HepG2 (cell line): ENCODE measurements at regions not wholly inside any gene's neighbourhood (a gene's known extent, or its start where the extent isn't known, plus 50 kb on each side); places are given as distances from the start of the nearest gene placed in this dataset.

Source experiments
- ATAC-seq: fragments of 200-7000 bp; cut with Tn5 transposase; 3 replicates; pipeline ENCODE4 v1.9.1; 2020; ENCODE audit warnings: mild to moderate bottlenecking, moderate library complexity
- BruUV-seq: library from RNA; stranded (reverse); fragments of 400-500 nt; replicated peaks from 2 replicates; lab custom pipeline; 2021; lab: Mats Ljungman, UMichigan
- CTCF ChIA-PET: fragments of 300-600 bp; formaldehyde crosslinking; extraction: SDS; loops from one replicate; lab custom pipeline; 2021; ENCODE audit warnings: low total read pairs, inconsistent platforms, low intra/inter-chr PET ratio; lab: Yijun Ruan, JAX
- POLR2A ChIA-PET: fragments of 350-600 bp; sonication (Branson Sonifier 250); formaldehyde crosslinking; loops from one replicate; lab custom pipeline; 2020; ENCODE audit warnings: antibody characterized with exemption, inconsistent platforms; lab: Yijun Ruan, JAX
- DNase-seq: peaks from one replicate; pipeline ENCODE4 v3.0.0-alpha.2; 2015; ENCODE audit warnings: low spot score
- FAIRE-seq: peaks from 3 replicates; lab custom pipeline; 2011; peaks lifted over from hg19 to GRCh38; lab: Jason Lieb, UNC
- H2AFZ ChIP-seq: one replicate; pipeline ENCODE4 v1.6.1; 2011; ENCODE audit warnings: low read length, inconsistent platforms
- H3K27ac ChIP-seq: fragments of 300-600 bp; 3 replicates; pipeline ENCODE4 v1.8.0; 2011; ENCODE audit warnings: mixed run types, mild to moderate bottlenecking, mixed read lengths, low read length, inconsistent platforms; ENCODE audit not compliant: insufficient read depth; ENCODE audit errors: extremely low read length
- H3K27me3 ChIP-seq, 2 experiments: fragments of 200-600 bp in 1 of 2; 2 replicates in 1 of 2; 3 replicates in 1 of 2; pipeline versions ENCODE4 v1.6.0 to v1.8.0; 2011; ENCODE audit warnings: low read length in 2 of 2, mild to moderate bottlenecking in 2 of 2, moderate library complexity in 2 of 2, inconsistent platforms in 1 of 2; ENCODE audit not compliant: insufficient read depth in 2 of 2, control insufficient read depth in 1 of 2
- H3K36me3 ChIP-seq, 2 experiments: fragments of 200-600 bp in 1 of 2; replicated peaks in 1 of 2; 2 replicates in 1 of 2; 3 replicates in 1 of 2; pipeline versions ENCODE4 v1.5.1 to v1.8.0; 2011; ENCODE audit warnings: low read length in 2 of 2, inconsistent platforms in 1 of 2; ENCODE audit not compliant: insufficient read depth in 2 of 2, control insufficient read depth in 1 of 2
- H3K4me1 ChIP-seq: 2 replicates; pipeline ENCODE4 v1.5.1; 2012; ENCODE audit warnings: low read length, inconsistent platforms; ENCODE audit not compliant: insufficient read depth
- H3K4me2 ChIP-seq: 2 replicates; pipeline ENCODE4 v1.6.0; 2011; ENCODE audit warnings: low read depth, low read length, inconsistent platforms
- H3K4me3 ChIP-seq, 3 experiments: fragments of 200-600 bp in 1 of 3; sonication (generic), shearing (Covaris generic) in 1 of 3; replicated peaks in 1 of 3; 2 replicates each; pipeline ENCODE4 v1.5.1; 2011 to 2016; ENCODE audit warnings: low read length in 3 of 3, inconsistent platforms in 2 of 3, low read depth in 2 of 3, mild to moderate bottlenecking in 2 of 3, control low read depth in 1 of 3, mixed read lengths in 1 of 3; ENCODE audit not compliant: insufficient read depth in 1 of 3
- H3K79me2 ChIP-seq: one replicate; pipeline ENCODE4 v1.6.1; 2011; ENCODE audit warnings: low read length, inconsistent platforms; ENCODE audit not compliant: insufficient read depth
- H3K9ac ChIP-seq: 2 replicates; pipeline ENCODE4 v1.6.0; 2011; ENCODE audit warnings: mild to moderate bottlenecking, low read depth, low read length, inconsistent platforms; ENCODE audit not compliant: insufficient read depth
- H3K9me3 ChIP-seq: 2 replicates; pipeline ENCODE4 v1.5.1; 2012; ENCODE audit warnings: mild to moderate bottlenecking, low read length
- H4K20me1 ChIP-seq: 2 replicates; pipeline ENCODE4 v1.6.0; 2011; ENCODE audit warnings: inconsistent platforms, mild to moderate bottlenecking, low read length, moderate library complexity; ENCODE audit not compliant: insufficient read depth
- ARNT ChIP-seq: fragments of 450-650 bp; IDR thresholded peaks from 2 replicates; pipeline ENCODE4 v1.6.1; 2017
- ATAD3A ChIP-seq: sonication (generic); formaldehyde crosslinking; IDR thresholded peaks from 2 replicates; pipeline ENCODE4 v1.4.0; 2020; ENCODE audit warnings: missing genetic modification reagents
- LCORL ChIP-seq, 2 experiments: fragments of 450-650 bp in 1 of 2; sonication (generic) in 1 of 2; formaldehyde crosslinking in 1 of 2; IDR thresholded peaks; 2 replicates each; pipeline versions ENCODE4 v1.5.0 to v1.6.1; 2017 to 2020; ENCODE audit warnings: antibody characterized with exemption in 1 of 2, missing genetic modification reagents in 1 of 2
- MEIS1 ChIP-seq: sonication (generic); formaldehyde crosslinking; IDR thresholded peaks from 2 replicates; pipeline ENCODE4 v1.9.0; 2021; ENCODE audit warnings: mild to moderate bottlenecking, missing genetic modification reagents, moderate library complexity, borderline replicate concordance
- POLR2G ChIP-seq: fragments of 200-400 bp; formaldehyde crosslinking; IDR thresholded peaks from 2 replicates; pipeline ENCODE4 v1.6.1; 2018; ENCODE audit warnings: mild to moderate bottlenecking, low read depth, low read length, moderate library complexity
- SRSF9 ChIP-seq: fragments of 200-400 bp; formaldehyde crosslinking; IDR thresholded peaks from 2 replicates; pipeline ENCODE4 v1.6.1; 2018; ENCODE audit warnings: borderline replicate concordance, mild to moderate bottlenecking, low read depth, low read length; ENCODE audit not compliant: insufficient read depth, poor library complexity, severe bottlenecking
- ZNF20 ChIP-seq: sonication (generic); formaldehyde crosslinking; IDR thresholded peaks from 2 replicates; pipeline ENCODE4 v1.4.0; 2020; ENCODE audit warnings: mild to moderate bottlenecking, moderate library complexity, missing genetic modification reagents
- ZNF282 ChIP-seq: fragments of 450-650 bp; IDR thresholded peaks from 2 replicates; pipeline ENCODE4 v1.6.1; 2018; ENCODE audit not compliant: partially characterized antibody
- ZNF329 ChIP-seq: sonication (generic); formaldehyde crosslinking; IDR thresholded peaks from 2 replicates; pipeline ENCODE4 v1.9.0; 2021; ENCODE audit warnings: low read depth, mild to moderate bottlenecking, missing genetic modification reagents
- ZNF552 ChIP-seq: sonication (generic); formaldehyde crosslinking; IDR thresholded peaks from 2 replicates; pipeline ENCODE4 v1.9.0; 2022; ENCODE audit warnings: missing genetic modification reagents, mild to moderate bottlenecking, borderline replicate concordance
- ZNF629 ChIP-seq: sonication (generic); formaldehyde crosslinking; conservative IDR thresholded peaks from 2 replicates; pipeline ENCODE4 v1.5.0; 2020; ENCODE audit warnings: missing genetic modification reagents
- ZNF775 ChIP-seq: sonication (generic); formaldehyde crosslinking; IDR thresholded peaks from 2 replicates; pipeline ENCODE4 v1.4.0; 2020; ENCODE audit warnings: missing genetic modification reagents, mild to moderate bottlenecking, moderate library complexity, borderline replicate concordance
- ZSCAN22 ChIP-seq: sonication (generic); formaldehyde crosslinking; IDR thresholded peaks from 2 replicates; pipeline ENCODE4 v1.4.0; 2020; ENCODE audit warnings: mild to moderate bottlenecking, missing genetic modification reagents
- WGBS: methylation state at CpG from one replicate; pipeline ENCODE4 v1.1.6; 2017; ENCODE audit warnings: low lambda C conversion rate; 5-methylcytosine and 5-hydroxymethylcytosine counted together
- in situ Hi-C: cut with HindIII; loops from 2 replicates; pipeline ENCODE4 v1.10.0; 2017; ENCODE audit warnings: low pct_unique_long_range_greater_than_20kb; ENCODE audit not compliant: extremely low pct_ligation_motif_present
- intact Hi-C: fragments of 100-400 bp; cut with micrococcal nuclease; formaldehyde crosslinking; loops from one replicate; pipeline ENCODE4 v1.10.0; 2022; ENCODE audit not compliant: unreplicated experiment
- TF ChIP-seq, protein P1 (sequence below): sonication (generic); formaldehyde crosslinking; IDR thresholded peaks from 2 replicates; pipeline ENCODE4 v1.4.0; 2020; ENCODE audit warnings: missing genetic modification reagents

DNA sequence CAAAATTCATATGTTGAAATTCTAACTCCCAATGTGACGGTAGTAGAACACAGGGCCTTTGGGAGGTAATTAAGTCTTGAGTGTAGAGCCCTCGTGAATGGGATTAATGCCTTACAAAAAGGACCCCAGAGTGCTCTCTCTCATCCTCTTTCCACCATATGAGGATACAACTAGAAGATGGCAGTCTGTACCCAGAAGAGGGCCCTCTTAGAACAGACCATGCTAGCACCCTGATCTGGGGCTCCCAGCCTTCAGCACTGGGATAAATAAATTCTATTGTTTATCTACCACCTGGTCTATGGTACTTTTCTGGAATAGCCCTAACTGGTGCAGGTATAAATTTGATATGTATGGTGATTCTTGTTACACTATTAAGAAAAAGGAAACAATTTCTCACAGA is 332.3 kb downstream of the BRINP1 start:
- TF ChIP-seq ZNF20 (CRISPR knock-in tag) (no peak), ARNT (no peak), SRSF9 (no peak)
- Histone ChIP-seq H3K27ac (no peak overlapping the region), H3K79me2 (no peaks in the 10 kb centered on the region), H3K9ac (no peak overlapping the region), H3K9me3 (peaks cover 67% of the 10 kb centered on the region), H4K20me1 (no peaks in the 10 kb centered on the region), H3K4me3 (no peak overlapping the region), H3K4me2 (no peak overlapping the region), H3K4me1 (no peaks in the 10 kb centered on the region), H2AFZ (no peak overlapping the region), H3K36me3 (no peaks in the 10 kb centered on the region), H3K27me3 (no peaks in the 10 kb centered on the region)
- intact Hi-C loops: no loop called here
- 4% methylated on average over 2 of the region's 2 CpGs for WGBS
- ATAC-seq (no peak), DNase-seq (no peak), FAIRE-seq (no peak)
- BruUV-seq: no TSS peak
- in situ Hi-C loops: no loop called here
- ChIA-PET POLR2A (no interaction called here), CTCF (no interaction called here)

DNA sequence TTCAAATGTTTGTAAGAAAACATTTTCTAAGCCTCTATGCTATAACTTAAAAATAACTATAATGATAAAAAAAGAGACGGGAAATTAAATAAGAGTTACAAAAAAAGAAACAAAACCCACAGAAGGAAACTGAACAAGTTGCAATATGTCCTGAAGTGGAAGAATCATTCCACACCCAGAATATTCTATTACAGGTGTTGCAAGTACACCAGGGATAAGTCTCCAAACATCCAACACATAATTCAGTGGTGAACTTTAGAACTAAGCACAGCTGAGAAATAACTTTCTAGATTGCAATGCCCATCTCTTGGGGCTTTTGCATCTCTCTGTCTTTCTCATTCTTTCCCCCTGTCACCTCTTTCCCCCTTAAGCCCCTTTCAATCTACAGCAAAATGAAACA is 325.2 kb downstream of the BRINP1 start:
- ChIA-PET CTCF (no interaction called here), POLR2A (no interaction called here)
- H3K9ac ChIP-seq: no peak overlapping the region
- TF ChIP-seq ZNF629 (CRISPR knock-in tag) (no peak), ZNF329 (CRISPR knock-in tag) (no peak), ZNF282 (no peak), ZNF775 (no peak), ZSCAN22 (CRISPR knock-in tag) (no peak), POLR2G (no peak), MEIS1 (CRISPR knock-in tag) (no peak), ATAD3A (CRISPR knock-in tag) (no peak), ZNF552 (no peak), LCORL (IDR thresholded peaks at IDR 0.05) (no peak), LCORL (CRISPR knock-in tag; IDR thresholded peaks at IDR 0.05) (no peak)
- TF ChIP-seq, protein P1, sequence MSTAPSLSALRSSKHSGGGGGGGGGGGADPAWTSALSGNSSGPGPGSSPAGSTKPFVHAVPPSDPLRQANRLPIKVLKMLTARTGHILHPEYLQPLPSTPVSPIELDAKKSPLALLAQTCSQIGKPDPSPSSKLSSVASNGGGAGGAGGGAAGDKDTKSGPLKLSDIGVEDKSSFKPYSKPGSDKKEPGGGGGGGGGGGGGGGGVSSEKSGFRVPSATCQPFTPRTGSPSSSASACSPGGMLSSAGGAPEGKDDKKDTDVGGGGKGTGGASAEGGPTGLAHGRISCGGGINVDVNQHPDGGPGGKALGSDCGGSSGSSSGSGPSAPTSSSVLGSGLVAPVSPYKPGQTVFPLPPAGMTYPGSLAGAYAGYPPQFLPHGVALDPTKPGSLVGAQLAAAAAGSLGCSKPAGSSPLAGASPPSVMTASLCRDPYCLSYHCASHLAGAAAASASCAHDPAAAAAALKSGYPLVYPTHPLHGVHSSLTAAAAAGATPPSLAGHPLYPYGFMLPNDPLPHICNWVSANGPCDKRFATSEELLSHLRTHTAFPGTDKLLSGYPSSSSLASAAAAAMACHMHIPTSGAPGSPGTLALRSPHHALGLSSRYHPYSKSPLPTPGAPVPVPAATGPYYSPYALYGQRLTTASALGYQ (CRISPR knock-in tag): no peak
- no peaks in the 10 kb centered on the region for H3K36me3 ChIP-seq
- H3K4me3 ChIP-seq: no peak overlapping the region
- no peaks in the 10 kb centered on the region for H3K4me1 ChIP-seq
- 39% methylated on average over 1 of the region's 1 CpG for WGBS
- H2AFZ ChIP-seq: no peak overlapping the region
- FAIRE-seq (no peak), ATAC-seq (no peak), DNase-seq (no peak)
- H3K9me3 ChIP-seq: peaks cover 46% of the 10 kb centered on the region
- intact Hi-C loops: no loop called here
- no peak overlapping the region for H3K27ac ChIP-seq
- H3K4me2 ChIP-seq: no peak overlapping the region
- H3K27me3 ChIP-seq: no peaks in the 10 kb centered on the region
- no peaks in the 10 kb centered on the region for H4K20me1 ChIP-seq
- H3K79me2 ChIP-seq: no peaks in the 10 kb centered on the region
- in situ Hi-C loops: no loop called here
- no TSS peak for BruUV-seq
